Tongue (tissue), 1 donor: ENCODE measurements at regions not wholly inside any gene's neighbourhood (a gene's known extent, or its start where the extent isn't known, plus 50 kb on each side); places are given as distances from the start of the nearest gene placed in this dataset.
"Not testable (repeated sequence)": the region's sequence is repeated elsewhere in the genome, so short reads cannot be mapped to it uniquely, and the experiment has no call there.

Source experiments
- DNase-seq: peaks from one replicate; pipeline ENCODE4 v3.0.0-alpha.2; 2015

DNA sequence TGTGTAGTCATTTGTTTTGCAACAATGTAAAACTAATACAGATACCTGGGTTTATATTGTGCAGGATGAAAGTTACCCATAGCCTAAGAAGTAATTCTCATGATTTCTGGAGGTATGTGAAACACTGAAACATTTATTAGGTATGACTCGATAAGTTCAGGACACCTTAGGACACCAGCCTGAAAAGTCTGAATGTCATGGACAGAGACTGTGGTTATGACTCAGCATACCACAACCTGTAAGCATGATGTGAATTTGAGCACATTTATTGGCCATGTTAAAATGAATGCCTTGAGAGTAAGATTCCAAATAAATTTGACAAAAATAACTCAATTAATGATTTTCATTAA is 1471.7 kb upstream of the B3GALT2 start:
- DNase-seq: no peak

DNA sequence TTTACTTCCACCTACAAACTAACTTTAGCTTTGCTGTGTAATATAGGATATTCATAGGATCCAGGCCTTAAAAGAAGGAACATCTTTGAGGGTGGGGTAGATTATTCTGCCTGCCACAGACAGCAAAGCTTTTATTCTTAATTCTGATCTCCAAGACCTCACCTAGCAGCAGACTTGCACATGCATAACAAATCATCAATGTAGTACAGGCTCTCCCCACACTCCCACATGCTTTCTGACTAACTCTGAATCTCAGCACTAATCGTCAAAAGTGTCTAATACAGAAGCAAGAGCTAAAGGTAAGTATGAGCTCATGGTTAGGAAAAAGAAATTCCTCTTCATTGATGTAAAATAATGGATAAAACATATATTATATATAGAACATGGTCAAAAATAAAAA is 1468.5 kb upstream of the B3GALT2 start:
- DNase-seq: no peak

DNA sequence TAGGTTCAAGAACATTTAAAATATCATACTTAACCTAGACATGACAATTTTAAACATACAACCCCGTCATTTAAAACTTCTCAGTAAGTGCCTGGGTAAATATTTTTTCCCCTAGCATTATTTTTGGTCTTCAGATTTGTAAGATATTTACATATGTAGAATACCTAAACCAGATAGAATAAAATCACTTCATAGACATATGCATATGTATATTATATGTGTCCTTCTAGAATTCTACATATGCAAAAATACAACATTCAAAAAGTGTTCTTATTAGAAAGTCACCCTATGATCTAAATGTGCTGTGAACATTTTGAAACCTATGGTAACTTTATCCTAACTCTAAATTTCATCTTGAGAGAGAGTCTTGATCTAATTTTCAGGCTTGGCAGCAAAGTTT is 1467.0 kb upstream of the B3GALT2 start:
- no peak for DNase-seq

DNA sequence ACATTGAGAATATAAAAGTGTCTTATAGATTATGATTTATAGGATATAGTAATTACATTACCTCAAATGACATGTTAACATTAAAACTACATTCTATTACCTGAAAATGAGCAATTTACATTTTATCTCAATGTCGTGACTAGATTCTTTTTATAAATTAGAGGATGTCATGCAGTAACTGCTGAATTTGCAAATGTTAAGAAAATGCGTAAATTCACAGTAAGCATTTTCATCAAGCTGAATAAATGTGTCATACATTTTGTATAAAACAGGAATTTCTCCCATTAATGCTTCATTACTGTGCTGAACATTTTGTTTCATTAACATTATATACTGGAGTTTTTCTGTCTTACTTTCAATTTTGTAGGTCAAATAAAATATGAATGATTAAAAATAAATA is 1460.7 kb upstream of the B3GALT2 start:
- no peak for DNase-seq

DNA sequence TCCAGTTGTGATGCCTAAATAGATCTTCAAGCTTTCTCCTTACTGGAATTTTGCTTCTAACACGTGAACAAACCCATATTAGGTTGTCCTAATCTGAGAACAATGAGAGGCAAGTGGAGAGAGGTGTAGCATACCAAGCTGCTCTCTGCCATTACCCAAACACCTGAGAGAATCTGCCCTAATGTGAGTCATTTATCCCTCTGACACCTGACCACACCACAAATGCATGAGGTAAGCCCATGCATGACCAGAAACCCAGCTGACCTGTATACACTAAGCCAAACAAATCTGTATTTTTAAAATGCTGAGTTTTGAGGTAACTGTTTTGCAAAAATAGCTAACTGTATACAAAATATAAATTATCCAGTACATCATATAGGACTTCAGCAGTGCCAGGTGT is 1458.1 kb upstream of the B3GALT2 start:
- no peak for DNase-seq

DNA sequence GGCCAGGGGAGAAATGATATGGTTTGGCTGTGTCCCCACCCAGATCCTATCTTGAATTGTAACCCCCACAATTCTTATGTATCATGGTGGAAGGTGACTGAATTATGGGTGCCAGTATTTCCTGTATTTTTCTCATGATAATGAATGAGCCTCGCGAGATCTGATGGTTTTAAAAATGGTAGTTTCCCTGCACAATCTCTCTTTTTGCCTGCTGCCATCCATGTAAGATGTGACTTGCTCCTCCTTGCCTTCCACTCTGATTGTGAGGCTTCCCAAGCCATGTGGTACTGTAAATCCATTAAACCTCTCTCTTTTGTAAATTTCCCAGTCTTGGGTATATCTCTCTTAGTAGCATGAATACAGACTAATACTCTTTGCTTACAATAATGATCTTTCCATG is 1453.9 kb upstream of the B3GALT2 start:
- no peak for DNase-seq

DNA sequence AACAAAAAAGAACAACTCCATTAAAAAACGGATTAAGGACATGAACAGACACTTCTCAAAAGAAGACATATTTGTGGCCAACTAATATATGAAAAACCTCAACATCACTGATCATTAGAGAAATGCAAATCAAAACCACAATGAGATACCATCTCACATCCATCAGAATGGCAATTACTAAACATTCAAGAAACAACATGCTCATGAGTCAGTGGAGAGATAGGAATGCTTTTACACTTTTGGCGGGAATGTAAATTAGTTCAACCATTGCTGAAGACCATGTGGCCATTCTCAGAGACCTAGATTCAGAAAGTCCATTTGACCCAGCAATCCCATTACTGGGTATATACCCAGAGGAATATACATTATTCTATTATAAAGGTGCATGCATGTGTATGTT is 1442.6 kb upstream of the B3GALT2 start:
- no peak for DNase-seq

DNA sequence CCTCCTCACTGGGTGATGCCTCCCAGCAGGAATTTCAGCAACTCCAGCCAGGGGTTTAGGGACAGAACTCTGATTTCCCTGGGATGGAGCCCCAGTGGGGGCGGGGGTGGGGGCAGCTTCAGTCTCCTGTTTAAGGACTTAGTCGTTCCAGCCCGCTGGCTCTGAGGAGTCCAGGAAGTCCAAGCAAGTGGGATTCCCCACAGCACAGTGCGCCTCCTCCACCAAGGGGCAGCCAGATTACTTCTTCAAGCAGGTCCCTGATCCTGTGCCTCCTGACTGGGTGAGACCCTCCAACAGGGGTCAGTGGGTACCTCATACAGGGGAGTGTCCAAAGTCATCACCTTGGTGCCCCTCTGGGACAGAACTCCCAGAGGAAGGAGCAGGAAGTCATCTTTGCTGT is 1438.4 kb upstream of the B3GALT2 start:
- DNase-seq: no peak

DNA sequence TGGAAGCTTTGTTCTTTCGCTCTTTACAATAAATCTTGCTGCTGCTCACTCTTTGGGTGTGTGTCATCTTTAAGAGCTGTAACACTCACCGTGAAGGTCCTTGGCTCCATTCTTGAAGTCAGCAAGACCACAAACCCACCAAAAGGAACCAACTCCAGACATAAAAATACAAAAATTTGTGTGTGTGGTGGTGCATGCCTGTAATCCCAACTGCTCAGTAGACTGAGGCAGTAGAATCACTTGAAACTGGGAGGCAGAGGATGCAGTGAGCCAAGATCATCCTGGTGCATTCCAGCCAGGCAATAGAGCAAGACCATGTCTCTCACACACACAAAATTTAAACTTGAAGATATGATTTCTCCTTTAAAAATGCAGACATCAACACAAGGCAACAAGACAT is 1431.7 kb upstream of the B3GALT2 start:
- DNase-seq: no peak

DNA sequence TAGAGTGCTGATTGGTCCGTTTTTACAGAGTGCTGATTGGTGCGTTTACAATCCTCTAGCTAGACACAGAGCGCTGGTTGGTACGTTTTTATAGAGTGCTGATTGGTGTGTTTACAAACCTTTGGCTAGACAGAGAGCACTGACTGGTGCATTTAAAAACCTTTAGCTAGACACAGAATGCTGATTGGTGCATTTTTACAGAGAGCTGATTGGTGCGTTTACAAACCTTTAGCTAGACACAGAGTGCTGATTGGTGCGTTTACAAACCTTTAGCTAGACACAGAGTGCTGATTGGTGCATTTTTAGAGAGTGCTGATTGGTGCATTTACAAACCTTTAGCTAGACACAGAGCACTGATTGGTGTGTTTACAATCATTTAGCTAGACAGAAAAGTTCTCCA is 1430.9 kb upstream of the B3GALT2 start:
- DNase-seq: not testable (repeated sequence)

DNA sequence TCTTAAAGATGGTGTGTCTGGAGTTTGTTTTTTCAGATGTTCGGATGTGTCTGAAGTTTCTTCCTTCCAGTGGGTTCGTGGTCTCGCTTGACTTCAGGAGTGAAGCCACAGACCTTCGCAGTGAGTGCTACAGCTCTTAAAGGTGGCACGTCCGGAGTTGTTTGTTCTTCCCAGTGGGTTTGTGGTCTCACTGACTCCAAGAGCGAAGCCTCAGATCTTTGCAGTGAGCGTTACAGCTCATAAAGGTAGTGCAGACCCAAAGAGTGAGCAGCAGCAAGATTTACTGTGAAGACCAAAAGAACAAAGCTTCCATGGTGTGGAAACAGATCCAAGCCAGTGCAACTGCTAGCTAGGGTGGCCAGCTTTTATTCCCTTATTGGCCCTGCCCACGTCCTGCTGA is 1430.4 kb upstream of the B3GALT2 start:
- no peak for DNase-seq

DNA sequence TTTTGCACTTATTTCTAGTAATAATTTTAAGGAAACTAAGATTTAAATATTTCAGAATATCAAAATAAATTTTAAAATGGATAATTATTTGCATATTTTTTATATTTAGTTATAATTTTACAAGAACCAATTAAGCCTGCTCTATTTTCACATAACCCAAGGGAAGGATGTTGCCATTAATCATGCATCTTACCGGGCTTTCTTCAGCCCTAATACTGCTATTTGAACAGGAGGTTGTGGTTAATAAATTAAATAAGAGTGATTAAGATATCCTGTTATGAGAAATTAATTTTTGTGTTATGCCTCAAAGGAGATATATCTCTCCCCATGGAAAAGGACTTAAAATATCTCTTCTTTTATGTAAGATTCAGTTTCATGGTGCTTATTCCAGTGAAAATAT is 1415.8 kb upstream of the B3GALT2 start:
- no peak for DNase-seq

DNA sequence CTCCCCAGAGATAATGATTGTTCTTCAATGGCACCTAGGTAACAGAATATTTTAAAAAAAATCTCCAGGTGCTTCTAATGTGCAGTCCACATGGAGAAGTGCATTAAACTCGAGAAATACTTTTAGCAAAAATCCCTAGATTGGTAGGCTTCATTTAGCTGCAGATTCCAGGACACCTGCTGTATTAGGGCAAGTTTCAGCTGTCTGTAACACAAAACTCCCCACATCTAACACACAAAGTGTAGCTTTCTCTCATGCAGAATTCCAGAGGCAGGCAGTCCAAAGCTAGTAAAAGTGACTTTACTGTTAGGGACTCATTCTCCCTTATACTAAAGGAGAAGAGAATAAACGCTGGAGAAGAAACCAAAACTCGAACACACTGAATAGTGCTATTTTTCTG is 1414.3 kb upstream of the B3GALT2 start:
- DNase-seq: peak; percentile 39

DNA sequence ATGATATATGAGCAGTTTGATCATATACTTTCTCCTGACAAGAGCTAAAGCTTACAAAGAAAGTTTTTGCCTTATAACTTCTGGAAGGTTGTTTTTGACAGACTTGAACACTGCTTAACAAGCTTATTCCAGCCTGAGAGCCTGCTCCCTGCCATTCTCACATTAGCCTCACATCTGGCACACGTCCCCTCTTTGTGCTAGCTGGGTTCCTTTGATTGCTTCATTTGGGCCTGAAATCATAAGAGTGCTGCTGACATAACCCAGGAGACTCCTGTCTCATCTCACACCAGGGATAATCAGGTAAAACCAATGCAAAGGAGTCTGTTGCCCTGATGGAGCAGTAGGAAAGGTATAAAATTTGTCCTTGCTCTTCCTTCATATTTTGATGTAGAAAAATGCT is 1411.7 kb upstream of the B3GALT2 start:
- peak; percentile 13 for DNase-seq

DNA sequence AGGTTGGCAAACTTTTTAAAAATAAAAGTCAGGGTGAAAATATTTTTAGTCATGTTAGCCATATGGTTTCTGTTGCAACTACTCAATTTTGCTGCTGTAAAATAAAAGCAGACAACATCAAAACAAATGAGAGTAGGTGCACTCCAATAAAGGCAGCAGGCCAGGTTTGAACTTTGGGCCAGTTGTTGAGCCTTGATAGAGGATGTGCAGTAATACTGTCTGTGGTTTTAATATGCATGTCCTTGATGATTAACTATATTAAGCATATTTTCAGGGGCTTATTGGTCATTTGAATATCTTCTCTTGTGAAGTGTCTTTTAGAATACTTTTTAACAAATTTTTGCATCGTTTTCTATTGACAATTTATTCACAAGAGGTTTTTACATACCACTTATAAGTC is 1399.9 kb upstream of the B3GALT2 start:
- DNase-seq: no peak

DNA sequence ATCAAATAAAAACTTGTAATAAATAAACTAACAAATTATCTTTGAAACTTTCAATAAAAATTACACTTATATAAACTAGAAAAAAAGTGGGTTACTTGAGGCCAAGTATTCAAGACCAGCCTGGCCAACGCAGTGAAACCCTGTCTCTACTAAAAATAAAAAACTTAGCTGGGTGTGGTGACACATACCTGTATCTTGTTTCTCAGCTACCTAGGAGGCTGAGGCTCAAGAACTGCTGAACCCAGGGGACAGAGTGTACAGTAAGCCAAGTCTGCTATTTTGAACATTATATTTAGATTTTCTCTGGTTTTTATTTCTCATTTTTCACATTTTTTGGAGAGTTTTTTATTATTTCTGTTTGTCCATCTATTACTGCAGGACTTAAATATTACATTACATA is 1397.6 kb upstream of the B3GALT2 start:
- no peak for DNase-seq

DNA sequence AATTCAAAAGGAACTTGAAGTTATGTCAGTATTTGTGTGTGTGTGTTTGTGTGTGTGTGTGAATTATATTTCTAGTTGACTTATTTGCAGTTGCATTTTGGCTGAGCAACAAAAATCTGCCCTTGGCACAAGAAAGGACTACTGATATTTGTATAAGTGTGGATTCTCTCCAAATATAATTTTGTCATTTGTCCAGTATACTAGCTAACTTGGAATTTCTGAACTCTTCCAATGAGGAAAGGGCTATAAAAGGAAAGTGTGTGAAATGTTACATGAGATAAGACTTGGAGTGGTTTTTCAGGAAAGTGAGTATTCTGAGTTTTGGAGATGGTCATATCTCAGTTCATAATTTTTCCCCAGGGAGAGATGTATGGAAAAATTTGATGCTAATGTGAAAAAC is 1384.1 kb upstream of the B3GALT2 start:
- DNase-seq: peak; percentile 23

DNA sequence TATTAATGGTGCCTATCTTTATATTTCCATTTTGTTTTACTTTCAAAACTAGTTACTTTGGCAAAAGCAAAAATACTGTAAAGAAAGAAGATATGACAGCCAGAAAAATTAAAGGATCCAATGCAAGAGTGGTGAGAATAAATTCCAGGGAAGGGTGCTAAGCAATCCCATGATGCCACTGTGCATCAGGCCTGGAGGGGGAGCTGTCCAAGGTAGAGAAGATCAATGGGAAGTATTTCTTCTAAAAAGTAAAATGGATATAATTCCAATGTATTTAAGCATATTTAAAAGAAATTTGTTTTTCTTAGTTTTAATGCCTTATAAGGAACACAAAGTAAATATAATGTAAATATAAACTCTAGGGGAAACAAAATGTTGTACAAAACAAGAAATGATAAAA is 1382.2 kb upstream of the B3GALT2 start:
- DNase-seq: no peak

DNA sequence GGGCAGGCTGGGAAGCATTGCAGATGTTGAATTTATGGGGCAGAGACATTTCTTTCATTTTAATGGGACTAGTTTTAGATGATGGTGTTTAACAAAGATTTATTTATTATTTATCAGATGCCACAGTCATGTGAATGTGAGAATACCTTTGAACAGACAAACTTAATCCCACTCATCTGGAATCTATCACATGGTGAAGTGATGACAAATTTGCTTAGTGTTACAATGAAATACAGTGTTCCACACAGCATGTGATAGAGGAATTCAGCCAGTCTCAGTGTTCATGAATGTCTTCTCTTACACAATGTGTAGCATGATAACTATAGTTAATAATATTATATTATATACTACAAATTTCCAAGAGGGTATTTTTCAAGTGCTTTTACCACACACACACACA is 1361.7 kb upstream of the B3GALT2 start:
- no peak for DNase-seq

DNA sequence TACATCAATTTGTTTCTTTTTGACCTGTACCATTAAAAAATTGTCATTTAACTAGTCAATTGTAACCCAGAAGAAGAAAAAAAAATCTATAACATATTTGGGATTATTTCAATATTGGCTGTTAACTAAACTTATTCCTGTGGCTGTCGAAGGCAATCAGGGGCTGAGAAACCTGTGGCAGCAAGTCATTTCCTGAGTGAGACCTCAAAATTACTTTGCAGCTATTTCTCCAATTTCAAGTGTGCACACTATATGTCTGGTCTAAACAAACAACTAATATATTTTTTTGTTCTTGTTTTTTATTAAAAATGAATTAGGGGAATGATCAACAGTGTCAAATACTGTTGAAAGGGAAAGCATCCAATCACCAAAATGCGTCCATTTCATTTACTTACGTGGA is 1357.6 kb upstream of the B3GALT2 start:
- DNase-seq: no peak

DNA sequence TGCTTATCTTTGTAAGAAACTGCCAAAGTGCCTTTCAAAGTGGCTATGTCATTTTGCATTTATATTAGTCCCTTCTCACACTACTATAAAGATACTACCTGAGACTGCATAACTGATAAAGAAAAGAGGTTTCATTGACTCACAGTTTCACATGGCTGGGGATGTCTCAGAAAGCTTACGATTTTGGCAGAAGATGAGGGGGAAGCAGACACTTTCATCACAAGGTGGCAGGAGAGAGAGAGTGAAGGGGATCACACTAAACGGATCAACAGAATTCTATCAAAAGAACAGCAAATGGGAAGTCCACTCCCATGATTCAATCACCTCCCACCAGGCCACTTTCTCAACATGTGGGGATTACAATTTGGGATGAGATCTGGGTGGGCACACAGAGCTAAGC is 1352.0 kb upstream of the B3GALT2 start:
- DNase-seq: no peak

DNA sequence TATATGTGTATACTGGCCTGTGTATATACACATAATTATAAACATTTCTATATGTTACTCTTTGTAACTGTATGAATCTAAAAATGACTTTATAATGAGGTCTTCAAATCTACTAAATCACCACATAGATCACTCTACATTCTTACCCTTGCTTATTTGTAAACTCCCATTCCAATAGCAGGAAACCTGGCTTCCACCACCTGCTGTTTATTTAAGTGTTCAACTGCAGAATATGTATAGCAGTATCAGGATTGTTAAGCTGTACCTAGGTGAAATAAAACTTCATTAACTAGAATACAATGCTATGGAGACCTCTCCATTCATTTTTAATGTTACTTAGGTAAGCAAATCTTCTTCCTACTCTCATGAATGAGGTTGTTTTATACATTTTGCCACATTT is 1351.1 kb upstream of the B3GALT2 start:
- no peak for DNase-seq

DNA sequence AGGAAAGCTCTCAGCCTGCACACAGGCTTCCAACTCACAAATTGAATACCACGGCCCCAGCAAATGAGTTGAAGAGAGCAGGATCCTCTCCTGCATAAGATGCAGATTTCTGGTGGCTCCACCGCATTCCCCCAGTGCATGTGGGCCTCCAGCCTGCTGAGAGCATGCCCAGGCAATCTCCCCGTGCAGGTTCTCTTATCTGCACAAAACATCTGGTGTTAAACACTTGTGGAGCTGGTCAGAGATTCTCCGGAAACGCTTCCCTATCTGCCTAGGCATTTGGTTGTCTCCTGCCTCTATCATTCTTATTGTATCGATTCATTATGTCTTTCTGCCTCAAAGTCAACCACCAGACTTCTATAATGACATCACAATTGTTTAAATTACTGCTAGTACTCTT is 1349.0 kb upstream of the B3GALT2 start:
- DNase-seq: no peak

DNA sequence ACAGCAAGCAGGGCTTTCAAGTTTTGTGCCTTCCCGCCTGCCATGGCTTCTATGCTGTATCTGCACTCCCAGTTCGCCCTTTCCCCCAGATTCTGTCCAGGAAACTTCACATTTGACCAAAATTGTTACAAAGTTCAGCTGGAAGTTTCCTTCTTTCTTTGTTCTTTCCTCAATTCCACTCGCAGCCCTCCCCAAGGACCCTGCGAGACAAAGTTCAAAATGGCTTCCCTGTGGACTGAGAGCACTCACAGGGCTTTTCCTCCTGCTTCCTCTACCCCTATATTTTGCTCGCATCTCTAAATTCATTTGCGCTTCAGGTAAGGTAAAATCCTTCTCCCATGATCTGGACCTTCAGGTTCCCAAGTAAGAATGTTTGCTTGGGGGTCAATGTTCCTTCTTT is 1348.4 kb upstream of the B3GALT2 start:
- no peak for DNase-seq

DNA sequence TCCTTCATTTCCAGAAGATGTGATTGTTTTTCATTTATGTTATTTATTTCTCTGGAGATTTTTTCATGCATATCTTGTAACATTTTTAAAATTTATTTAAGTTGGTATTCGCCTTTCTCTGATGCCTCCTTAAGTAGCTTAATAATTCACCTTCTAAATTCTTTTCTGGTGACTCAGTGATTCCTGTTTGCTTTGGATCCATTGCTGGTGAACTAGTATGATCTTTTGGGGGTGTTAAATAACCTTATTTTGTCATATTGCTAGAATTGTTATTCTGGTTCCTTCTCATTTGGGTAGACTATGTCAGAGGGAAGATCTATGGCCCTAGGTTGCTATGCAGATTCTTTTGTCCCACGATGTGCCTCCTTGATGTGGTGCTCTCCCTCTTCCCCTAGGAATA is 1347.2 kb upstream of the B3GALT2 start:
- DNase-seq: no peak

DNA sequence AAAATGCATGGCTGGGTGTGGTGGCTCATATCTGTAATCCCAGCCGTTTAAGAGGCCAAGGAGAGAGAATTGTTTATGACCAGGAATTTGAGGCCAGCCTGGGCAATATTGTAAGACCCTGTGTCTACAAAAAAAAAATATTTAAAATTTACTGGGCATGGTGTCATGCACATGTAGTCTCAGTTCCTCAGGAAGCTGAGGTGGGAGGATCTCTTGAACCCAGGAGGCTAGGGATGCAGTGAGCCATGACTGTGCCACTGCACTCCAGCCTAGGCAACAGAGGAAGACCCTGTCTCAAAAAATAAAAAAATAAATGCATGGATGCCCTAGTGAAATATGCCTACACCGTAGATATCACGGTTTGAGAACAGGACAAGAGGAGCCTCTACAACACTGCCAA is 1331.2 kb upstream of the B3GALT2 start:
- DNase-seq: no peak
